Neural cell (in vitro differentiated cells): ENCODE measurements at regions not wholly inside any gene's neighbourhood (a gene's known extent, or its start where the extent isn't known, plus 50 kb on each side); places are given as distances from the start of the nearest gene placed in this dataset.

Experiments
- H2AFZ ChIP-seq: fragments of 200-600, 300-800 bp; sonication (generic), shearing (Covaris generic); 2 replicates; pipeline ENCODE4 v1.6.0; 2014; ENCODE audit warnings: low read depth, mild to moderate bottlenecking, antibody characterized with exemption, low read length, moderate library complexity
- H3F3A ChIP-seq: fragments of 200-600 bp; shearing (Covaris generic); 2 replicates; pipeline ENCODE4 v1.6.1; 2016; ENCODE audit warnings: mild to moderate bottlenecking, moderate library complexity, mixed read lengths, antibody characterized with exemption, low read length; ENCODE audit not compliant: insufficient read depth, poor library complexity, severe bottlenecking
- H3K27ac ChIP-seq: fragments of 200-600, 300-800 bp; sonication (generic), shearing (Covaris generic); 2 replicates; pipeline ENCODE4 v1.5.1; 2014; ENCODE audit warnings: mild to moderate bottlenecking, low read length, moderate library complexity
- H3K27me3 ChIP-seq: fragments of 300-800, 200-600 bp; sonication (generic), shearing (Covaris generic); 2 replicates; pipeline ENCODE4 v1.6.0; 2014; ENCODE audit warnings: mild to moderate bottlenecking, low read depth, low read length, moderate library complexity; ENCODE audit not compliant: insufficient read depth
- H3K36me3 ChIP-seq: fragments of 300-800, 200-600 bp; sonication (generic), shearing (Covaris generic); 2 replicates; pipeline ENCODE4 v1.5.1; 2014; ENCODE audit warnings: mild to moderate bottlenecking, antibody characterized with exemption, low read length, moderate library complexity; ENCODE audit not compliant: insufficient read depth
- H3K4me2 ChIP-seq: fragments of 300-800, 200-600 bp; sonication (generic), shearing (Covaris generic); 2 replicates; pipeline ENCODE4 v1.6.0; 2014; ENCODE audit warnings: mild to moderate bottlenecking, low read length
- H3K4me3 ChIP-seq: fragments of 300-800, 200-600 bp; sonication (generic), shearing (Covaris generic); 2 replicates; pipeline ENCODE4 v1.5.1; 2014; ENCODE audit warnings: mild to moderate bottlenecking, low read length, moderate library complexity
- H3K79me2 ChIP-seq: fragments of 200-600 bp; shearing (Covaris generic); replicated peaks from 2 replicates; pipeline ENCODE4 v1.6.0; 2014; ENCODE audit warnings: mild to moderate bottlenecking, low read length, moderate library complexity; ENCODE audit not compliant: insufficient read depth
- H3K9ac ChIP-seq: fragments of 300-800, 200-600 bp; sonication (generic), shearing (Covaris generic); 2 replicates; pipeline ENCODE4 v1.6.1; 2016; ENCODE audit warnings: mild to moderate bottlenecking, low read length, mixed read lengths
- H3K9me2 ChIP-seq: fragments of 200-600 bp; shearing (Covaris generic); 2 replicates; pipeline ENCODE4 v1.6.1; 2016; ENCODE audit warnings: mild to moderate bottlenecking, low read length, mixed read lengths; ENCODE audit not compliant: insufficient read depth
- H3K9me3 ChIP-seq: fragments of 200-600, 300-800 bp; sonication (generic), shearing (Covaris generic); 2 replicates; pipeline ENCODE4 v1.6.1; 2016; ENCODE audit warnings: mild to moderate bottlenecking, mixed run types, low read length, moderate library complexity, mixed read lengths
- H4K20me1 ChIP-seq: fragments of 200-600 bp; shearing (Covaris generic); 2 replicates; pipeline ENCODE4 v1.6.1; 2016; ENCODE audit warnings: mild to moderate bottlenecking, mixed run types; ENCODE audit not compliant: insufficient read depth
- CTCF ChIP-seq: fragments of 450-650 bp; IDR thresholded peaks from 2 replicates; pipeline ENCODE4 v1.5.1; 2014; ENCODE audit warnings: antibody characterized with exemption, mild to moderate bottlenecking, moderate library complexity; ENCODE audit not compliant: poor library complexity, severe bottlenecking
- EP300 ChIP-seq: fragments of 450-650 bp; conservative IDR thresholded peaks from 2 replicates; pipeline ENCODE4 v1.6.1; 2014; ENCODE audit warnings: antibody characterized with exemption, mild to moderate bottlenecking, moderate library complexity; ENCODE audit not compliant: poor library complexity, severe bottlenecking
- EZH2 ChIP-seq: fragments of 200-600, 300-800 bp; shearing (Covaris generic), sonication (generic); IDR thresholded peaks from 2 replicates; pipeline ENCODE4 v1.6.1; 2014; ENCODE audit warnings: antibody characterized with exemption, low read length, borderline replicate concordance, mild to moderate bottlenecking; ENCODE audit not compliant: insufficient read depth, poor library complexity, severe bottlenecking
- MXI1 ChIP-seq: fragments of 450-650 bp; conservative IDR thresholded peaks from 2 replicates; pipeline ENCODE4 v1.6.1; 2014; ENCODE audit warnings: antibody characterized with exemption, mild to moderate bottlenecking; ENCODE audit not compliant: poor library complexity, severe bottlenecking
- POLR2AphosphoS5 ChIP-seq: IDR thresholded peaks from 2 replicates; pipeline ENCODE4 v1.6.1; 2012
- RAD21 ChIP-seq: fragments of 450-650 bp; conservative IDR thresholded peaks from 2 replicates; pipeline ENCODE4 v1.6.1; 2014; ENCODE audit warnings: antibody characterized with exemption, mild to moderate bottlenecking, moderate library complexity
- REST ChIP-seq: IDR thresholded peaks from 2 replicates; pipeline ENCODE4 v1.6.1; 2012; ENCODE audit warnings: borderline replicate concordance
- SMC3 ChIP-seq: fragments of 450-650 bp; conservative IDR thresholded peaks from 2 replicates; pipeline ENCODE4 v1.6.1; 2014; ENCODE audit warnings: antibody characterized with exemption, mild to moderate bottlenecking, moderate library complexity; ENCODE audit not compliant: poor library complexity
- TAF1 ChIP-seq: IDR thresholded peaks from 2 replicates; pipeline ENCODE4 v1.6.1; 2012; ENCODE audit warnings: low read depth

GRCh38 chr1:115560027-115560426 is 81.7 kb upstream of the VANGL1 start:
- Histone ChIP-seq H3K9me3 (no peaks in the 10 kb centered on the region), H3K79me2 (no peaks in the 10 kb centered on the region), H3K9ac (no peak overlapping the region), H3K27ac (no peak overlapping the region), H3K4me3 (no peak overlapping the region), H2AFZ (no peak overlapping the region), H3K9me2 (no peaks in the 10 kb centered on the region), H3K36me3 (no peaks in the 10 kb centered on the region), H3K27me3 (no peaks in the 10 kb centered on the region), H3F3A (no peaks in the 10 kb centered on the region), H3K4me2 (no peak overlapping the region), H4K20me1 (no peaks in the 10 kb centered on the region)
- TF ChIP-seq EP300 (no peak), CTCF (no peak), TAF1 (no peak), SMC3 (no peak), RAD21 (no peak), POLR2AphosphoS5 (no peak), EZH2 (no peak), REST (no peak)

DNA sequence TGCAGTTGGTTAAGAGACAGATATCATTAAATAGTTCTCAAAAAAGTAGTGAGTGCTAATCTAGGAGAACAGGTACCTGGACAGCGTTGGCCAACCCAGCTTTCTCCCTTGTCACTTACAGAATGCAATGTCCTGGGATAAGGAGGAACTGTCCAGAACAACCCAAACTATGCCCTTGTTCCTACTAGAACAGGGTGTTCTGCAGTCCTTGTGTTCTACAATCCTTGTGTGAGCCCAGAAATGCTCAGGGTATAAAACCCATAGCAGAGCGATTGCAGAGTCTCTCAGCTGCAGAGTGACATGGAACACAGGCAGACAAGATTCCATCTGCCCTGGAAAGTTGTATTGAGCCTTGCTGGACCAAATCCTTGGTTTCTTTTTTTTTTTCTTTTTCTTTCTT is 83.5 kb upstream of the VANGL1 start:
- H2AFZ ChIP-seq = no peak overlapping the region
- no peaks in the 10 kb centered on the region for H3K79me2 ChIP-seq
- no peaks in the 10 kb centered on the region for H3K9me3 ChIP-seq
- H3K27me3 ChIP-seq = no peaks in the 10 kb centered on the region
- TF ChIP-seq REST (no peak), TAF1 (no peak), CTCF (no peak), POLR2AphosphoS5 (no peak), SMC3 (no peak), EZH2 (no peak), RAD21 (no peak), MXI1 (no peak), EP300 (no peak)
- no peaks in the 10 kb centered on the region for H3F3A ChIP-seq
- no peak overlapping the region for H3K27ac ChIP-seq
- H3K4me2 ChIP-seq = no peak overlapping the region
- no peaks in the 10 kb centered on the region for H3K9me2 ChIP-seq
- no peaks in the 10 kb centered on the region for H4K20me1 ChIP-seq
- H3K4me3 ChIP-seq = no peak overlapping the region
- no peak overlapping the region for H3K9ac ChIP-seq
- no peaks in the 10 kb centered on the region for H3K36me3 ChIP-seq
